Liver (tissue), 7 donors: ENCODE measurements at regions not wholly inside any gene's neighbourhood (a gene's known extent, or its start where the extent isn't known, plus 50 kb on each side); places are given as distances from the start of the nearest gene placed in this dataset.

Source experiments
- DNase-seq: peaks from one replicate; pipeline ENCODE4 v3.0.0-alpha.2; 2017; ENCODE audit warnings: low spot score
- H3K27ac ChIP-seq, 2 donors: one replicate each; pipeline ENCODE4 v1.7.0; 2013; ENCODE audit warnings: inconsistent platforms in 2 of 2, low read length in 2 of 2, control low read depth in 1 of 2, low read depth in 1 of 2, mild to moderate bottlenecking in 1 of 2
- H3K27me3 ChIP-seq, 4 donors: one replicate each; pipeline versions ENCODE4 v1.6.1 to v1.7.0; 2013; ENCODE audit warnings: low read length in 3 of 4, inconsistent platforms in 1 of 4, mild to moderate bottlenecking in 1 of 4, moderate library complexity in 1 of 4; ENCODE audit not compliant: control insufficient read depth in 4 of 4, insufficient read depth in 4 of 4
- H3K36me3 ChIP-seq, 4 donors: one replicate each; pipeline versions ENCODE4 v1.6.1 to v1.7.0; 2013; ENCODE audit warnings: low read length in 3 of 4, mild to moderate bottlenecking in 3 of 4, low read depth in 1 of 4, moderate library complexity in 1 of 4; ENCODE audit not compliant: control insufficient read depth in 4 of 4, insufficient read depth in 3 of 4
- H3K4me1 ChIP-seq, 4 donors: one replicate each; pipeline versions ENCODE4 v1.6.1 to v1.7.0; 2013; ENCODE audit warnings: low read length in 3 of 4, mild to moderate bottlenecking in 3 of 4, moderate library complexity in 1 of 4; ENCODE audit not compliant: control insufficient read depth in 4 of 4, insufficient read depth in 4 of 4
- H3K4me3 ChIP-seq, 3 donors: one replicate each; pipeline versions ENCODE4 v1.6.1 to v1.7.0; 2013; ENCODE audit warnings: low read length in 3 of 3, control low read depth in 1 of 3, low read depth in 1 of 3, mild to moderate bottlenecking in 1 of 3
- H3K9ac ChIP-seq, 2 donors: one replicate each; pipeline ENCODE4 v1.7.0; 2013; ENCODE audit warnings: low read length in 2 of 2, mild to moderate bottlenecking in 2 of 2, moderate library complexity in 2 of 2, control low read depth in 1 of 2, low read depth in 1 of 2
- H3K9me3 ChIP-seq, 4 donors: one replicate each; pipeline versions ENCODE4 v1.6.1 to v1.7.0; 2013; ENCODE audit warnings: low read length in 3 of 4; ENCODE audit not compliant: control insufficient read depth in 4 of 4
- ATF3 ChIP-seq: IDR thresholded peaks from 2 replicates; pipeline ENCODE4 v1.6.1; 2016; ENCODE audit warnings: antibody characterized with exemption
- EGR1 ChIP-seq, 2 donors: IDR thresholded peaks; 2 replicates each; pipeline ENCODE4 v1.6.1; 2016 to 2018; ENCODE audit warnings: antibody characterized with exemption in 2 of 2, low read depth in 2 of 2
- FOXA1 ChIP-seq: IDR thresholded peaks from 2 replicates; pipeline ENCODE4 v1.6.1; 2016; ENCODE audit warnings: antibody characterized with exemption
- FOXA2 ChIP-seq: IDR thresholded peaks from 2 replicates; pipeline ENCODE4 v1.6.1; 2016; ENCODE audit warnings: antibody characterized with exemption
- GABPA ChIP-seq, 2 donors: IDR thresholded peaks in 1 of 2; conservative IDR thresholded peaks in 1 of 2; 2 replicates each; pipeline ENCODE4 v1.6.1; 2016; ENCODE audit warnings: antibody characterized with exemption in 2 of 2, mild to moderate bottlenecking in 1 of 2, moderate library complexity in 1 of 2
- HNF4A ChIP-seq, 2 donors: conservative IDR thresholded peaks; 2 replicates each; pipeline ENCODE4 v1.6.1; 2016; ENCODE audit warnings: antibody characterized with exemption in 2 of 2, mild to moderate bottlenecking in 2 of 2
- HNF4G ChIP-seq: IDR thresholded peaks from 2 replicates; pipeline ENCODE4 v1.6.1; 2016; ENCODE audit warnings: antibody characterized with exemption
- JUND ChIP-seq, 2 donors: IDR thresholded peaks; 2 replicates each; pipeline ENCODE4 v1.6.1; 2016; ENCODE audit warnings: antibody characterized with exemption in 2 of 2
- MAX ChIP-seq: IDR thresholded peaks from 2 replicates; pipeline ENCODE4 v1.6.1; 2016; ENCODE audit warnings: antibody characterized with exemption
- NR2F2 ChIP-seq: IDR thresholded peaks from 2 replicates; pipeline ENCODE4 v1.6.1; 2016; ENCODE audit warnings: antibody characterized with exemption
- RAD21 ChIP-seq, 2 donors: IDR thresholded peaks; 2 replicates each; pipeline ENCODE4 v1.6.1; 2016; ENCODE audit warnings: antibody characterized with exemption in 2 of 2, mild to moderate bottlenecking in 2 of 2
- REST ChIP-seq: IDR thresholded peaks from 2 replicates; pipeline ENCODE4 v1.6.1; 2016; ENCODE audit warnings: antibody characterized with exemption, mild to moderate bottlenecking
- RXRA ChIP-seq, 2 donors: IDR thresholded peaks; 2 replicates each; pipeline ENCODE4 v1.6.1; 2017 to 2018; ENCODE audit warnings: antibody characterized with exemption in 2 of 2, mild to moderate bottlenecking in 1 of 2
- SP1 ChIP-seq: IDR thresholded peaks from 2 replicates; pipeline ENCODE4 v1.6.1; 2018; ENCODE audit warnings: antibody characterized with exemption, mild to moderate bottlenecking
- TAF1 ChIP-seq: conservative IDR thresholded peaks from 2 replicates; pipeline ENCODE4 v1.6.1; 2016; ENCODE audit warnings: antibody characterized with exemption, mild to moderate bottlenecking
- ZBTB33 ChIP-seq: IDR thresholded peaks from 2 replicates; pipeline ENCODE4 v1.6.1; 2016; ENCODE audit warnings: antibody characterized with exemption
- WGBS: extraction: QIAGEN DNeasy Blood & Tissue Kit; methylation state at CpG from one replicate; pipeline ENCODE4 v1.1.7; 2013; 5-methylcytosine and 5-hydroxymethylcytosine counted together
- donor health status: healthy.
- donor health status: healthy.
- donor health status: healthy.
- donor health status: healthy.

- TF ChIP-seq ZBTB33 = no peak
- TF ChIP-seq FOXA1 = no peak
- TF ChIP-seq ATF3 = no peak
- TF ChIP-seq MAX = no peak
- TF ChIP-seq JUND (IDR thresholded peaks at IDR 0.05) = no peak
Measured at GRCh38 chr9:134555094-134555650, 86.4 kb upstream of the COL5A1 start (continued).

GRCh38 chr9:134556531-134557068 lies 85.0 kb upstream of the COL5A1 start:
- peaks cover 0 to 3% (median under 1%) of the 10 kb centered on the region in 4 donors for H3K27me3 ChIP-seq
- H3K4me1 ChIP-seq = no peaks in the 10 kb centered on the region
- no peak overlapping the region for H3K9ac ChIP-seq
- no peak overlapping the region for H3K27ac ChIP-seq
- H3K36me3 ChIP-seq = no peaks in the 10 kb centered on the region
- H3K4me3 ChIP-seq = no peak overlapping the region
- no peak for DNase-seq
- WGBS = 87% methylated on average over 15 of the region's 15 CpGs
- TF ChIP-seq ZBTB33 = no peak
- TF ChIP-seq NR2F2 = no peak
- TF ChIP-seq JUND (IDR thresholded peaks at IDR 0.05) = no peak
- H3K9me3 ChIP-seq = peaks cover 0 to 5% (median 0%) of the 10 kb centered on the region in 4 donors

GRCh38 chr9:134557331-134557730 lies 84.3 kb upstream of the COL5A1 start:
- Histone ChIP-seq H3K4me3 (no peak overlapping the region), H3K9ac (no peak overlapping the region), H3K4me1 (no peaks in the 10 kb centered on the region), H3K27me3 (peaks cover 0 to 3% (median under 1%) of the 10 kb centered on the region in 4 donors), H3K9me3 (peaks cover 0 to 5% (median 0%) of the 10 kb centered on the region in 4 donors), H3K27ac (no peak overlapping the region), H3K36me3 (no peaks in the 10 kb centered on the region)
- TF ChIP-seq MAX = no peak
- no peak for TF ChIP-seq GABPA (IDR thresholded peaks at IDR 0.05 in 1 of 2, conservative IDR thresholded peaks at IDR 0.05 in 1 of 2)
- TF ChIP-seq FOXA2 = no peak
- no peak for TF ChIP-seq FOXA1
- TF ChIP-seq HNF4G = no peak
- no peak for TF ChIP-seq RAD21 (IDR thresholded peaks at IDR 0.05)
- no peak for TF ChIP-seq NR2F2
- TF ChIP-seq HNF4A (conservative IDR thresholded peaks at IDR 0.05) = no peak
- TF ChIP-seq SP1 = no peak
- TF ChIP-seq ATF3 = no peak
- TF ChIP-seq RXRA (IDR thresholded peaks at IDR 0.05) = no peak
- TF ChIP-seq EGR1 (IDR thresholded peaks at IDR 0.05; ENCODE audit: low read depth in 2 of 2) = no peak
- TF ChIP-seq REST = no peak
- no peak for TF ChIP-seq TAF1
- DNase-seq = no peak
- 84% methylated on average over 18 of the region's 18 CpGs for WGBS
